CD4-positive, alpha-beta T cell (primary cell): ENCODE measurements at regions not wholly inside any gene's neighbourhood (a gene's known extent, or its start where the extent isn't known, plus 50 kb on each side); places are given as distances from the start of the nearest gene placed in this dataset.

Experiments used
- ATAC-seq: fragments of 200-7000 bp; cut with Tn5 transposase; one replicate; pipeline ENCODE4 v1.10.0; 2022; ENCODE audit warnings: mild to moderate bottlenecking; ENCODE audit not compliant: poor library complexity
- CTCF ChIA-PET: fragments of 350-600 bp; sonication (Branson Sonifier 250); formaldehyde crosslinking; loops from one replicate; lab custom pipeline; 2021; ENCODE audit warnings: antibody characterized with exemption, inconsistent platforms; lab: Charles Lee
- POLR2A ChIA-PET: fragments of 350-600 bp; sonication (Branson Sonifier 250); formaldehyde crosslinking; loops from one replicate; lab custom pipeline; 2021; ENCODE audit warnings: antibody characterized with exemption, inconsistent platforms; lab: Charles Lee
- DNase-seq, 14 experiments: peaks; one replicate each; pipeline ENCODE4 v3.0.0-alpha.2; 2013 to 2020; ENCODE audit warnings: mixed read lengths in 2 of 14
- H3K27ac ChIP-seq, 2 donors: one replicate each; pipeline versions ENCODE4 v1.5.1 to v1.7.0; 2013; ENCODE audit warnings: low read length in 2 of 2, low read depth in 1 of 2, mild to moderate bottlenecking in 1 of 2
- H3K27me3 ChIP-seq, 2 experiments: 1 replicate in 1 of 2; 2 replicates in 1 of 2; pipeline versions ENCODE4 v1.6.1 to v1.7.0; 2013; ENCODE audit warnings: low read length in 2 of 2, control low read depth in 1 of 2, mild to moderate bottlenecking in 1 of 2, moderate library complexity in 1 of 2; ENCODE audit not compliant: insufficient read depth in 2 of 2, control insufficient read depth in 1 of 2
- H3K36me3 ChIP-seq: one replicate; pipeline ENCODE4 v1.6.1; 2013; ENCODE audit warnings: low read length, control low read depth; ENCODE audit not compliant: insufficient read depth
- H3K4me1 ChIP-seq: one replicate; pipeline ENCODE4 v1.6.1; 2013; ENCODE audit warnings: low read length, control low read depth; ENCODE audit not compliant: insufficient read depth
- H3K4me3 ChIP-seq: one replicate; pipeline ENCODE4 v1.5.1; 2013; ENCODE audit warnings: mild to moderate bottlenecking, low read length, moderate library complexity
- H3K9me3 ChIP-seq, 2 experiments: 1 replicate in 1 of 2; 2 replicates in 1 of 2; pipeline versions ENCODE4 v1.6.1 to v1.7.0; 2013; ENCODE audit warnings: low read length in 2 of 2, mild to moderate bottlenecking in 2 of 2, control low read depth in 1 of 2, moderate library complexity in 1 of 2; ENCODE audit not compliant: control insufficient read depth in 1 of 2, insufficient read depth in 1 of 2
- H3K27ac Mint-ChIP-seq: one replicate; pipeline ENCODE4 v1.8.0; 2020; ENCODE audit warnings: mixed read lengths
- H3K27me3 Mint-ChIP-seq: one replicate; pipeline ENCODE4 v1.8.0; 2021; ENCODE audit warnings: mixed read lengths
- H3K36me3 Mint-ChIP-seq: one replicate; pipeline ENCODE4 v1.8.0; 2021; ENCODE audit warnings: low read depth, mixed read lengths
- H3K4me1 Mint-ChIP-seq: one replicate; pipeline ENCODE4 v1.8.0; 2021; ENCODE audit warnings: low read depth, mixed read lengths
- H3K4me3 Mint-ChIP-seq: one replicate; pipeline ENCODE4 v1.8.0; 2020; ENCODE audit warnings: mild to moderate bottlenecking, mixed read lengths
- H3K9me3 Mint-ChIP-seq: one replicate; pipeline ENCODE4 v1.8.0; 2020; ENCODE audit warnings: mixed read lengths
- CTCF ChIP-seq: fragments of 200-600 bp; IDR thresholded peaks from one replicate; pipeline ENCODE4 v1.8.0; 2022; ENCODE audit warnings: antibody characterized with exemption, mild to moderate bottlenecking
- intact Hi-C, 2 experiments: fragments of 100-400 bp; cut with DNase I in 1 of 2; cut with micrococcal nuclease in 1 of 2; formaldehyde crosslinking; loops; one replicate each; pipeline versions ENCODE4 v1.15.1 to v1.9.0; 2023 to 2025; cut with DNase I, micrococcal nuclease

DNA sequence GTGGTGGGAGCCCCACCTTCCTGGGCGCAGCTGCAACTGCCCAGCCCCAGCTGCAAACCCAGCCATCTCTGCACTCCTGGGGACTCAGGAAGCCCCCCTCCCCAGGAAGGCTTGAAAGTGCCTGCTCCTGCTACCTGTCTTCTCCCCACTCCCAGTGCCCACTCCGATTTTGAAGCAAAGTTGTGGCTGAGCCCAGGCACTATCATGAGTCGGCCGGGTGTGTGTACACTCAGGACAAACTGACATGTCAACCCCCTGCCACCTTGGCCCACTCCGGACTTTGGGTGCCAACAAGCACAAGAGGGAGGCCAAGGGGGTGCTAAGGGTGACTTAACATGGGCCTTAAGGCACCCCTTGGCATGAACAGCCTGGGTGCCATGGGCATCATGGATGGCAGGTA, 325.5 kb upstream of the PTGER4 start:
- DNase-seq: no peak
- H3K36me3 Mint-ChIP-seq: no peaks in the 10 kb centered on the region
- Histone ChIP-seq H3K36me3 (no peaks in the 10 kb centered on the region), H3K27ac (no peak overlapping the region), H3K4me3 (no peak overlapping the region), H3K27me3 (no peaks in the 10 kb centered on the region), H3K4me1 (no peaks in the 10 kb centered on the region), H3K9me3 (peaks cover 13 to 16% of the 10 kb centered on the region in 2 experiments)
- ATAC-seq: no peak
- no peak overlapping the region for H3K4me3 Mint-ChIP-seq
- no peak for TF ChIP-seq CTCF
- ChIA-PET POLR2A (no interaction called here), CTCF (no interaction called here)
- no peak overlapping the region for H3K27ac Mint-ChIP-seq
- no peaks in the 10 kb centered on the region for H3K27me3 Mint-ChIP-seq
- intact Hi-C loops: no loop called here
- H3K9me3 Mint-ChIP-seq: peaks cover 15% of the 10 kb centered on the region
- no peaks in the 10 kb centered on the region for H3K4me1 Mint-ChIP-seq

DNA sequence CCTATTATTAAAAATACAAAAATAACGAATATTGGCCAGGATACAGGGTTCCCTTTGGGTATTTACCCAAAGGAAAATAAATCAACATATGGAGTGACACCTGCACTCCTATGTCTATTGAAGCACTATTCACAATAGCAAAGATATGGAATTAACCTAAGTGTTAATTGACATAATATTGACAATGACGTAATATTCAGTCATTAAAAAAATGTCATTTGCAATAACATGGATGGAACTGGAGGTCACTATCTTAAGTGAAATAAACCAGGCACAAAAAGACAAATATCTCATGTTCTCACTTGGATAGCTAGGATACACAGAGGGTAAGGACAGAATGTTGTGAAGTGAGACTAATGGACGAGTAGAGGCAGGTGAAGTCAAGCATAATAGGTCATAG, 326.3 kb upstream of the PTGER4 start:
- Mint-ChIP-seq H3K27ac (no peak overlapping the region), H3K4me3 (no peak overlapping the region), H3K27me3 (no peaks in the 10 kb centered on the region), H3K9me3 (peaks cover 17% of the 10 kb centered on the region), H3K4me1 (no peaks in the 10 kb centered on the region), H3K36me3 (no peaks in the 10 kb centered on the region)
- DNase-seq: no peak
- H3K4me3 ChIP-seq: no peak overlapping the region
- ChIA-PET CTCF (no interaction called here), POLR2A (no interaction called here)
- H3K9me3 ChIP-seq: peaks cover 16 to 20% of the 10 kb centered on the region in 2 experiments
- no peaks in the 10 kb centered on the region for H3K36me3 ChIP-seq
- TF ChIP-seq CTCF: no peak
- no peaks in the 10 kb centered on the region for H3K27me3 ChIP-seq
- H3K4me1 ChIP-seq: no peaks in the 10 kb centered on the region
- ATAC-seq: no peak
- intact Hi-C loops: no loop called here
- H3K27ac ChIP-seq: no peak overlapping the region

DNA sequence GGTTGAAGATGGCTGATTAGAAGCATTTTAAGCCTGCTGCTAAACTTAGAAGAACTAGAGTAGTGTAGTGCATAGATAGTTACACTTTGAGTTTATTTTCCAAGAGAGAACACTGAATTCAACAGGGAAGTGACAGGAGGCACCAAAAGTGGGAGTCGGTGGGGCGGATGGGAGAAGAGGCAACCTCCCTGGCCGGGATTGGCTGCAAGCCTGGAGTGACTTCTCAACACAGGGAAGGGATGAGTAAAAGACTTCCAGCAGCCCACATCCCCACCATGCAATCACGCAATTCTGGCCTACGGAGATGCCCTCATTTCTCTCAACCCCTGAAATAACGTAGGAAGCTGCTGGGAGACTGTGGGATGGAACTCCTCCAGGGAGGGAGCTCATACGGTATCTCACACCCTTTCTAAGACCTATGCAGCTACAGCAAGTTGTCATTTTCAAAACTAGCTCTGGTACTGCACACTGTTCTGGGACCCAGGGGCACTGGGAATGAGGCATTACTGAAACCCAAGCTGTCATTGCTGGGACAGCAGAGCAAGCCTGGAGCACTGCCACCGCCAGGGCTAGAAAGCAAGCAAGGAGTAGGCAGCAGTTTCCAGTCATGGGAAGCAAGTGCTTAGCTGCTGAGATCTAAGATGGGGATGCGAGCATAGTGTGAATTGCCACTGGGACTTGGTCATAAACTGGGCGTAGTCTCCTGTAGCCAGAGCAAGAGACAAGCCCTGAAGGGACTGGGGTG, 331.6 kb upstream of the PTGER4 start:
- no peak for ATAC-seq
- Mint-ChIP-seq H3K36me3 (peaks cover 6% of the 10 kb centered on the region), H3K9me3 (peaks cover 19% of the 10 kb centered on the region), H3K4me3 (no peak overlapping the region), H3K27me3 (no peaks in the 10 kb centered on the region), H3K4me1 (no peaks in the 10 kb centered on the region), H3K27ac (no peak overlapping the region)
- Histone ChIP-seq H3K27me3 (no peaks in the 10 kb centered on the region), H3K9me3 (peaks cover 12 to 16% of the 10 kb centered on the region in 2 experiments), H3K4me3 (no peak overlapping the region), H3K36me3 (no peaks in the 10 kb centered on the region), H3K4me1 (no peaks in the 10 kb centered on the region), H3K27ac (no peak overlapping the region)
- POLR2A ChIA-PET: no interaction called here
- no peak for TF ChIP-seq CTCF
- intact Hi-C loops: no loop called here
- CTCF ChIA-PET: no interaction called here
- DNase-seq: no peak
